ENCODE measurements at regions not wholly inside any gene's neighbourhood (a gene's known extent, or its start where the extent isn't known, plus 50 kb on each side); places are given as distances from the start of the nearest gene placed in this dataset.

DNA sequence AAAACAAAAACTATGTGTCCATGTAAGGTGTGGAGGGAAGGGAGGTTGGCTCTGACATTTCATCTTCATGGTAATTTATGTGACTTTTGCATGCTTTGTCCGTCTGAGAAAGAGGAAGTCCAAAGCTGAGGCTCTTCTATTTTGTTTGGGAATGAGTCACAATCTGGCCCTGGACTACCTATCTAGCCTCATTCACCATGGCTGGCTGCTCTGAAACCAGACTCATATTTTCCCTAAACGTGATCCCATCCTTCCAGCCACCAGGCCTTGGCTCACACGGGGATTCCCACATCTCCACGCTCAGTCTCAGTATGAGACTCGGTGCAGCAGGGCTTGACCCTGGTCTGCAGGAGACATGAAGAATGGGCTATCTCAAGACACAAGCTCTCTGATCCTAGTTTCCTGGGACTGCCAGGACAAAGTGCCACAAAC lies 672.8 kb downstream of the ACTL7B start:
- Histone ChIP-seq H3K4me2 (ENCODE audit: control insufficient read depth, extremely low read depth, insufficient read depth, low read depth, low read length) (no peak overlapping the region), H2AFZ (ENCODE audit: control insufficient read depth, low read length) (no peak overlapping the region), H3K36me3 (ENCODE audit: control insufficient read depth in 2 of 2, extremely low read depth in 1 of 2, insufficient read depth in 2 of 2, low read length in 2 of 2) (no peaks in the 10 kb centered on the region), H3K4me1 (ENCODE audit: control insufficient read depth, extremely low read depth, insufficient read depth, low read length) (peaks cover 27% of the 10 kb centered on the region), H3K27ac (ENCODE audit: control insufficient read depth, insufficient read depth, low read length) (no peak overlapping the region), H3K79me2 (ENCODE audit: control insufficient read depth, insufficient read depth, low read length) (no peaks in the 10 kb centered on the region), H3K9me1 (ENCODE audit: control insufficient read depth, extremely low read depth, insufficient read depth, low read length) (no peaks in the 10 kb centered on the region), H4K20me1 (ENCODE audit: control insufficient read depth, extremely low read depth, insufficient read depth, low read length) (no peaks in the 10 kb centered on the region), H3K4me3 (ENCODE audit: control insufficient read depth in 2 of 3, extremely low read depth in 1 of 3, insufficient read depth in 2 of 3, low read depth in 1 of 3, low read length in 3 of 3) (no peak overlapping the region), H3K9me3 (ENCODE audit: control insufficient read depth, low read depth, low read length) (no peaks in the 10 kb centered on the region), H3K9ac (ENCODE audit: control insufficient read depth, extremely low read depth, insufficient read depth, low read length) (no peak overlapping the region), H3K27me3 (ENCODE audit: control insufficient read depth, extremely low read depth, insufficient read depth, low read length) (no peaks in the 10 kb centered on the region)
- no peak for TF ChIP-seq EZH2 (IDR thresholded peaks at IDR 0.05; ENCODE audit: low read length)
- TF ChIP-seq, protein P1, sequence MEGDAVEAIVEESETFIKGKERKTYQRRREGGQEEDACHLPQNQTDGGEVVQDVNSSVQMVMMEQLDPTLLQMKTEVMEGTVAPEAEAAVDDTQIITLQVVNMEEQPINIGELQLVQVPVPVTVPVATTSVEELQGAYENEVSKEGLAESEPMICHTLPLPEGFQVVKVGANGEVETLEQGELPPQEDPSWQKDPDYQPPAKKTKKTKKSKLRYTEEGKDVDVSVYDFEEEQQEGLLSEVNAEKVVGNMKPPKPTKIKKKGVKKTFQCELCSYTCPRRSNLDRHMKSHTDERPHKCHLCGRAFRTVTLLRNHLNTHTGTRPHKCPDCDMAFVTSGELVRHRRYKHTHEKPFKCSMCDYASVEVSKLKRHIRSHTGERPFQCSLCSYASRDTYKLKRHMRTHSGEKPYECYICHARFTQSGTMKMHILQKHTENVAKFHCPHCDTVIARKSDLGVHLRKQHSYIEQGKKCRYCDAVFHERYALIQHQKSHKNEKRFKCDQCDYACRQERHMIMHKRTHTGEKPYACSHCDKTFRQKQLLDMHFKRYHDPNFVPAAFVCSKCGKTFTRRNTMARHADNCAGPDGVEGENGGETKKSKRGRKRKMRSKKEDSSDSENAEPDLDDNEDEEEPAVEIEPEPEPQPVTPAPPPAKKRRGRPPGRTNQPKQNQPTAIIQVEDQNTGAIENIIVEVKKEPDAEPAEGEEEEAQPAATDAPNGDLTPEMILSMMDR (optimal IDR thresholded peaks at IDR 0.05 in 1 of 3, IDR thresholded peaks at IDR 0.05 in 1 of 3, conservative IDR thresholded peaks at IDR 0.05 in 1 of 3; ENCODE audit: extremely low read depth in 1 of 3, insufficient read depth in 2 of 3, low read length in 3 of 3) = no peak
- dilution Hi-C loops (cut with MboI; ENCODE audit: extremely low pct_ligation_motif_present, low sequenced_read_pairs) = no loop called here
- no peak for FAIRE-seq
- DNase-seq (ENCODE audit: low read depth, low spot score) = no peak

DNA sequence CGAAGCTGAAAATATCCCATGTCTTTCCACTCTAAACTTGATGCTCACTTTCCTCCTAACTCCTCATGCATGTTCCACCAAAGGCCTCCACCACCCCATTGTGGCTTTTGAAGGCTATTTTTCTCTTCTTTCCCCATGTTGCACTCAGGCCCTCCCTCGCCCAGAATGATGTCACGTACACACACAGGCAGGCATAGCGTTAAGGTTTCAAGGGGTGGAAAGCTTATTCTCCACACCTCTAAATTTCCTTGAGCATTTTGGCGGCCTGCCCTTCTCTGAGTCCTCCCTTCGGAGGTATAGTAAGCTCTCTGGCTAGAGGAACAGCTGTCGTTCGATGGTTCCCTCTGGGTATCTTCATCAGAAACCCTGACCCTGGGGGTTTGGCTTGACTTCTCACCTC lies 673.5 kb downstream of the ACTL7B start:
- Histone ChIP-seq H3K27ac (ENCODE audit: control insufficient read depth, insufficient read depth, low read length) (no peak overlapping the region), H3K4me1 (ENCODE audit: control insufficient read depth, extremely low read depth, insufficient read depth, low read length) (peaks cover 27% of the 10 kb centered on the region), H3K9me1 (ENCODE audit: control insufficient read depth, extremely low read depth, insufficient read depth, low read length) (no peaks in the 10 kb centered on the region), H3K9me3 (ENCODE audit: control insufficient read depth, low read depth, low read length) (no peaks in the 10 kb centered on the region), H3K79me2 (ENCODE audit: control insufficient read depth, insufficient read depth, low read length) (no peaks in the 10 kb centered on the region), H2AFZ (ENCODE audit: control insufficient read depth, low read length) (no peak overlapping the region), H3K9ac (ENCODE audit: control insufficient read depth, extremely low read depth, insufficient read depth, low read length) (no peak overlapping the region), H4K20me1 (ENCODE audit: control insufficient read depth, extremely low read depth, insufficient read depth, low read length) (no peaks in the 10 kb centered on the region), H3K4me3 (ENCODE audit: control insufficient read depth in 2 of 3, extremely low read depth in 1 of 3, insufficient read depth in 2 of 3, low read depth in 1 of 3, low read length in 3 of 3) (no peak overlapping the region), H3K4me2 (ENCODE audit: control insufficient read depth, extremely low read depth, insufficient read depth, low read depth, low read length) (no peak overlapping the region), H3K27me3 (ENCODE audit: control insufficient read depth, extremely low read depth, insufficient read depth, low read length) (no peaks in the 10 kb centered on the region), H3K36me3 (ENCODE audit: control insufficient read depth in 2 of 2, extremely low read depth in 1 of 2, insufficient read depth in 2 of 2, low read length in 2 of 2) (no peaks in the 10 kb centered on the region)
- TF ChIP-seq, protein P1 (optimal IDR thresholded peaks at IDR 0.05 in 1 of 3, IDR thresholded peaks at IDR 0.05 in 1 of 3, conservative IDR thresholded peaks at IDR 0.05 in 1 of 3; ENCODE audit: extremely low read depth in 1 of 3, insufficient read depth in 2 of 3, low read length in 3 of 3) = no peak
- dilution Hi-C loops (cut with MboI; ENCODE audit: extremely low pct_ligation_motif_present, low sequenced_read_pairs) = no loop called here
- FAIRE-seq = no peak
- no peak for DNase-seq (ENCODE audit: low read depth, low spot score)

Data from keratinocyte (primary cell).